Tibial nerve (tissue), 4 donors: ENCODE measurements at regions not wholly inside any gene's neighbourhood (a gene's known extent, or its start where the extent isn't known, plus 50 kb on each side); places are given as distances from the start of the nearest gene placed in this dataset.

Source experiments
- DNase-seq, 2 donors: peaks; one replicate each; pipeline ENCODE4 v3.0.0-alpha.2; 2019; ENCODE audit warnings: low spot score in 2 of 2
- H3K27ac ChIP-seq, 4 donors: fragments of 200-600 bp; sonication (generic) in 3 of 4; one replicate each; pipeline ENCODE4 v1.5.1; 2017 to 2019; ENCODE audit warnings: mild to moderate bottlenecking in 1 of 4
- H3K27me3 ChIP-seq, 2 donors: fragments of 200-600 bp; sonication (generic) in 1 of 2; one replicate each; pipeline versions ENCODE4 v1.5.1 to v1.6.0; 2017 to 2019
- H3K36me3 ChIP-seq, 3 donors: fragments of 200-600 bp; sonication (generic); one replicate each; pipeline ENCODE4 v1.5.1; 2018 to 2019
- H3K4me1 ChIP-seq, 4 donors: fragments of 200-600 bp; sonication (generic) in 3 of 4; one replicate each; pipeline ENCODE4 v1.5.1; 2017 to 2019
- H3K4me3 ChIP-seq, 4 donors: fragments of 200-600 bp; sonication (generic) in 3 of 4; one replicate each; pipeline ENCODE4 v1.5.1; 2017 to 2019; ENCODE audit warnings: mild to moderate bottlenecking in 1 of 4, moderate library complexity in 1 of 4
- H3K9me3 ChIP-seq, 4 donors: fragments of 200-600 bp; sonication (generic) in 3 of 4; one replicate each; pipeline ENCODE4 v1.5.1; 2017 to 2019
- CTCF ChIP-seq, 5 experiments: fragments of 200-600 bp in 3 of 5; fragments of 450-650 bp in 2 of 5; sonication (generic) in 3 of 5; IDR thresholded peaks; one replicate each; pipeline ENCODE4 v1.5.1; 2016 to 2019; ENCODE audit warnings: antibody characterized with exemption in 5 of 5, mild to moderate bottlenecking in 3 of 5, moderate library complexity in 2 of 5
- EP300 ChIP-seq, 2 donors: sonication (generic); formaldehyde crosslinking; IDR thresholded peaks; one replicate each; pipeline ENCODE4 v1.6.1; 2017; ENCODE audit warnings: antibody characterized with exemption in 2 of 2, mild to moderate bottlenecking in 1 of 2
- POLR2A ChIP-seq, 2 donors: fragments of 450-650 bp; IDR thresholded peaks; one replicate each; pipeline ENCODE4 v1.6.1; 2017; ENCODE audit warnings: antibody characterized with exemption in 2 of 2, mild to moderate bottlenecking in 2 of 2, moderate library complexity in 2 of 2
- WGBS, 2 donors: methylation state at CpG; one replicate each; pipeline ENCODE4 v1.1.5; 2018; 5-methylcytosine and 5-hydroxymethylcytosine counted together

- H3K4me3 ChIP-seq, result no peak overlapping the region
- H3K27ac ChIP-seq, result no peak overlapping the region
- H3K36me3 ChIP-seq, result no peaks in the 10 kb centered on the region
- H3K27me3 ChIP-seq, result no peaks in the 10 kb centered on the region
- no peak for DNase-seq
- H3K4me1 ChIP-seq, result no peaks in the 10 kb centered on the region
- H3K9me3 ChIP-seq, result no peaks in the 10 kb centered on the region
- TF ChIP-seq POLR2A (IDR thresholded peaks at IDR 0.05) (no peak), EP300 (IDR thresholded peaks at IDR 0.05) (no peak), CTCF (IDR thresholded peaks at IDR 0.05) (no peak)
These were observed 356.1 kb downstream of the LRATD1 start for GRCh38 chr2:14988600-14988999.

GRCh38 chr2:14991723-14992122, 359.2 kb downstream of the LRATD1 start:
- H3K4me1 ChIP-seq, result no peaks in the 10 kb centered on the region
- no peaks in the 10 kb centered on the region for H3K36me3 ChIP-seq
- 88 to 94% methylated on average over 4 of the region's 4 CpGs for WGBS, 2 donors
- TF ChIP-seq CTCF (IDR thresholded peaks at IDR 0.05) (no peak), EP300 (IDR thresholded peaks at IDR 0.05) (no peak), POLR2A (IDR thresholded peaks at IDR 0.05) (no peak)
- no peak for DNase-seq
- H3K27me3 ChIP-seq, result no peaks in the 10 kb centered on the region
- no peaks in the 10 kb centered on the region for H3K9me3 ChIP-seq
- H3K27ac ChIP-seq, result no peak overlapping the region
- H3K4me3 ChIP-seq, result no peak overlapping the region

GRCh38 chr2:14994721-14995120, 362.2 kb downstream of the LRATD1 start:
- no peaks in the 10 kb centered on the region for H3K27me3 ChIP-seq
- H3K4me1 ChIP-seq, result no peaks in the 10 kb centered on the region
- H3K4me3 ChIP-seq, result no peak overlapping the region
- H3K9me3 ChIP-seq, result no peaks in the 10 kb centered on the region
- 89 to 96% methylated on average over 4 of the region's 4 CpGs for WGBS, 2 donors
- TF ChIP-seq CTCF (IDR thresholded peaks at IDR 0.05) (no peak), POLR2A (IDR thresholded peaks at IDR 0.05) (no peak), EP300 (IDR thresholded peaks at IDR 0.05) (no peak)
- no peak for DNase-seq
- H3K27ac ChIP-seq, result no peak overlapping the region
- H3K36me3 ChIP-seq, result no peaks in the 10 kb centered on the region

GRCh38 chr2:14996351-14997014, 364.0 kb downstream of the LRATD1 start:
- WGBS, 2 donors, result 74 to 81% methylated on average over 8 of the region's 8 CpGs
- H3K9me3 ChIP-seq, result no peaks in the 10 kb centered on the region
- H3K4me3 ChIP-seq, result no peak overlapping the region
- TF ChIP-seq CTCF (IDR thresholded peaks at IDR 0.05), result no peak
- no peak for TF ChIP-seq EP300 (IDR thresholded peaks at IDR 0.05)
- TF ChIP-seq POLR2A (IDR thresholded peaks at IDR 0.05), result no peak
- no peaks in the 10 kb centered on the region for H3K36me3 ChIP-seq
- no peak overlapping the region for H3K27ac ChIP-seq
- DNase-seq, result no peak
- no peaks in the 10 kb centered on the region for H3K27me3 ChIP-seq
- no peaks in the 10 kb centered on the region for H3K4me1 ChIP-seq

- H3K4me1 ChIP-seq, result no peaks in the 10 kb centered on the region
- no peak overlapping the region for H3K27ac ChIP-seq
- H3K27me3 ChIP-seq, result no peaks in the 10 kb centered on the region
- H3K36me3 ChIP-seq, result no peaks in the 10 kb centered on the region
- DNase-seq, result no peak
- 81 to 91% methylated on average over 3 of the region's 3 CpGs for WGBS, 2 donors
- TF ChIP-seq CTCF (IDR thresholded peaks at IDR 0.05) (no peak), POLR2A (IDR thresholded peaks at IDR 0.05) (no peak), EP300 (IDR thresholded peaks at IDR 0.05) (no peak)
- no peak overlapping the region for H3K4me3 ChIP-seq
- no peaks in the 10 kb centered on the region for H3K9me3 ChIP-seq
These were observed 366.0 kb downstream of the LRATD1 start for GRCh38 chr2:14998546-14998945.
